Adipose tissue (tissue), 3 donors: ENCODE measurements at regions not wholly inside any gene's neighbourhood (a gene's known extent, or its start where the extent isn't known, plus 50 kb on each side); places are given as distances from the start of the nearest gene placed in this dataset.
"Not testable (repeated sequence)": the region's sequence is repeated elsewhere in the genome, so short reads cannot be mapped to it uniquely, and the experiment has no call there.

Experiments
- H3K27ac ChIP-seq: one replicate; pipeline ENCODE4 v1.5.1; 2013; ENCODE audit warnings: low read depth, low read length
- WGBS, 3 donors: extraction: QIAGEN DNeasy Blood & Tissue Kit; methylation state at CpG; one replicate each; pipeline ENCODE4 v1.1.7; 2013; 5-methylcytosine and 5-hydroxymethylcytosine counted together
- donor health status: healthy with polysubstance abuse.
- donor health status: Bipolar disorder and iron deficiency.
- donor health status: healthy.

DNA sequence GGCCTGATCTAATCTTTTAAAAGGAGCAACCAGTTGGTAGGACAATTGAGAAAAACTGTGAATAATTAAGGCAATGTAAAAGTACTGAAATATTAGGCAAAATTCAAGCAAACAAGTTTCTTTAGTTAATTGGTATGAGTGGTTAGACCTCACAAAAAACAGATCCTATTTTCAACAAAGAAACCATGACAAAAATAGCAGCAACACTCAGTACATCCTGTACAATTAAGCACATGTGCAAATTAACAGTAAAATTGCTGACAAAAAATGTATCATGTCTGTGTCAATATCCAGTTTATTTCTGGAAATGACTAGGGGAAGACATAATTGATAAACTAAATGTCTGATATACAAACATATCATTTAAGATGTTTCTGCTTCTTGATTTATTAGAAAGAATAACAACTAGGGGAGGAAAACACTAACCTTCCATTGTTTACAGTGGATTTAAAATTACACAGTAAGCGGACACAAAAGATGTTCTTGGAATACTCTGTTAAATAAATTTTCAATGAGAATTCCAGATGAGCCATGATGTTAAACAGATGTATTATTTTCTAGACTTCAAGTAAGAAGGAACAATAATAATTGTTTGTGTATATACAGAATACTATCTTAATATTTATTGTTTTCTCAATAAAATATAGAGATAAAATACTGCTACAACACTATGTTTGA, 638.9 kb downstream of the SPRY1 start:
- no peak overlapping the region for H3K27ac ChIP-seq
- 53 to 73% (median 72%) methylated on average over 1 of the region's 1 CpG for WGBS, 3 donors

DNA sequence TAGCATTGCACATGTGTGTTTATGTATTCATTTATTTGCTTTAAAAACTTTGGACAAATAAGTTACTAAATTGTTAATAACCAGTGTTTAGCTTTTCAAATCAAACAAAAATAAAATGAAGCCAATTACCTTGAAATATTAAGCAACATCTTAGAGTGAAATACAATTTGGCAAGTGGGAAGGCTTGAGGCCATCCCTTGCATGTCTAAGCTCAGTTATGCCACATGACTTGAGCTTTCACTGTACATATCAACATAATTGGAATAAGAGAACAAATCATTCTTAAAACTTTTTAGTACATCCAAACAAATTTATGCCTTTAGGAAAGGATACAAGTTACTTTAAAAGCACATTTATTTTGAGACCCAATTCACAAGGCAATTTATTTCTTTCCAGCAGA, 640.6 kb downstream of the SPRY1 start:
- H3K27ac ChIP-seq = no peak overlapping the region

DNA sequence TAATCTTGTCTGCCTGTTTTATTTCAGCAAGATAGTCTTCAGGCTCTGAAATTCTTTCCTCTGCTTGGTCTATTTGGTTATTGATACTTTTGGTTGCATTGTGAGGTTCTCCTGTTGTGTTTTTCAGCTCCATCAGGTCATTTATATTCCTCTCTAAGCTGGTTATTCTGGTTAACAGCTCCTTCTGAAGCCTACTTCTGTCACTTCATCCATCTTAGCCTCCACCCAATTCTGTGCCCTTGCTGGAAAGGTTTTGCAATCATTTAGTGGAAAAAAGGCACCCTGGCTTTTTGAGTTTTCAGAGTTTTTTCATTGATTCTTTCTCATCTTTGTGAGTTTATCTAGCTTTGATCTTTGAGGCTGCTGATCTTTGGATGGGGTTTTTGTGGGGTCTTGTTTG, 647.7 kb downstream of the SPRY1 start:
- no peak overlapping the region for H3K27ac ChIP-seq

DNA sequence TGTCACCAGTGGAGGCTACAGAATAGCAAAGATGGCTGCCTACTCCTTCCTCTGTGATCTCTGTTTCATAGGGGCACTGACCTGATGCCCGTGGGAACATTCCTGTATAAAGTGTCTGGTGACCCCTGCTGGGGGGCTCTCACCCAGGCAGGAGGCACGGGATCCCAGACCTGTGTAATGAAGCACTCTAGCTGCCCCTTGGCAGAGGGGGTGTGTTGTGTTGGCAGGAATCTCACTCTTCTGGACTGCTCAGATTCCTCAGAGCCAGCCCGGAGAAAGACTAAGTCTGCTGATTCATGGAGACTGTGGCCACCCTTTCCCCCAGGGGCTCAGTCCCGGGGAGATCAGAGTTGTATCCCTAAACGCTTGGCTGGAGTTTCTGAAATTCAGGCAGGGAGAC, 648.3 kb downstream of the SPRY1 start:
- 64 to 93% (median 92%) methylated on average over 5 of the region's 5 CpGs for WGBS, 3 donors
- H3K27ac ChIP-seq = no peak overlapping the region

DNA sequence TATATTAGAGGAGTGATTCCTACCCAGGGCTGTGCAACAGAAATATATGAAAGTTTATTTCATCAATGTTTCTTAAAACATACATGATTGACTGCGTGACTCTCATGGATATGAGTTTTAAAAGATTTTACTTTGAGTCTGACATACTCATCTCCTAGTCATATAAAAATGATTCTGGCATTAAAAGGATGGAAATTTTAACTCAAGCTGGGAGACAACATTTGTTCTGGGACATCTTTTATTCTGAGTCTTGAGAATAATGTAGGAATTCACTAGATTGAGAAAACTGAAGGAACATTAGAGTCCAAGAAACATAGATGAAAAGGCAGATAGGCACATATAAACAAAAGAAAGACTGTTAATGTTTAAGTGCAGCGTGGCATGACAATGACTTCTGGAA, 649.6 kb downstream of the SPRY1 start:
- no peak overlapping the region for H3K27ac ChIP-seq
- WGBS, 3 donors = 87 to 92% (median 90%) methylated on average over 2 of the region's 2 CpGs

DNA sequence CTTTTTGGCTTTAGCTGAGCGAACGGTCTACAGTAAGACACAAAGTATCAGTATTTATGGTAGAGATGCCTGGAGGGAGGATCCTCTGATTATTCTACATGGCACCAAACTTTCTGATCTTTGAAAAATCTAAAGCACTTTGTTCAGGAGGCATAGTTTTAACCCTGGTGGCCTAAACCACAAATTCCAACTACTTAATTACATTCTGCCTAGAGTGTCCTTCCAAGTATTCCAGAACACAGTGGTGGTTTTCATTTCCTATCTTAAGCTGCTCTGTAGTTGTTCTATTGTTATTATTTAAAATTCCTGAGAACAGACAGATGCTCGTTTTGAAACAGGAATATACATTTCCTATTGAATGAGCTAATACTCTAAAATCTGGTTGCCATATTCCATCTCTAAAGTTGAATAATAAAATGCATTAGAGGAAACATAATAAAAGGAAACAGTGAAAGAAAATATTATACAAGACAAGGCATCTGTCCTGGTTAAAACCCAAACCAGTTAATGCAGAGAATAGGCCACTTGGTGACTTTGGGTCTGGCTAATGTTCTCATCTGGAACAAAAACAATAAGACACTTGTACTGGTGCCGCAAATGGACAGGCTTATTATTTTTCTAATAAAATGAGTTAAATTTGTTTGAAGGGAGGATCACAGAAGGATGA, 657.4 kb downstream of the SPRY1 start:
- H3K27ac ChIP-seq = no peak overlapping the region
- 81 to 88% (median 88%) methylated on average over 4 of the region's 4 CpGs for WGBS, 3 donors

DNA sequence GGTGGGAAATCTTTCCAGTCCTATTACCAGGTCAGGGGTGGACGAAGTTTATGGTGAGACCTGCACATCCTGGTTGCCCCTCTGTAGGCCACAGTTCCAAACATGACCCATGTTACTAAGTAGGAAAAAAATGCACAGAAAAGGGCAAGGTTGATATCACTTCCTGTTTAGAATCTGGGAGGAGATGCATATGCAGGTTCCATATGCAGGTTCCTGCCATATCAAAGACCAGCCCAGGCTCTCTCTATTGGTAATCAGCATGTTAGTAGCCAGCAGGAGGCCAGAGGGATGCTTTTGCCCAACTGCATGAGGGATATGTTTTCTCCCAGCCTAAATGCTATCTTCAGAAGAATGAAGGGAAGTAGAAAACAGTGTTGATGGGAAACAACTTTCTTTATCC, 657.2 kb downstream of the ANKRD50 start:
- WGBS, 3 donors = 71 to 100% (median 93%) methylated on average over 1 of the region's 1 CpG
- H3K27ac ChIP-seq = no peak overlapping the region

DNA sequence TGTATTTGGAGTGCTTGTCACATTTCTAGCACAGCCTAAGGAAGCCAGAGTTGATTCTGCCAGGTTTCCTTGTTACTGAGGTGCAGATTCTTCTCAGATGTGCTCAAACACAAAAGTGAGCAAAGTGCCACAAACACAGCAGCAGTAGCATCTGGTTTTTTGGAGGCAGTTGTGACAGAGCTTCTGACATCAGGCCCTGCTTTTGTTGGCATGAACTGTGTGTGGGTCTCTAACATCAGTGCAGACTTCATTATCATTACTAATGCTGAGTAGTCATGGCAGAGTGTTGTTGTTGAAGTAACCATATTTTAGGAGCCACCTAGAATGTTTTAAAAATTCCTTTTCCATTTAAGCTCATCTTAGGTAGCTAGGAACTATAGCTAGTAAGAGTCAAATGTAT, 656.6 kb downstream of the ANKRD50 start:
- H3K27ac ChIP-seq = no peak overlapping the region

DNA sequence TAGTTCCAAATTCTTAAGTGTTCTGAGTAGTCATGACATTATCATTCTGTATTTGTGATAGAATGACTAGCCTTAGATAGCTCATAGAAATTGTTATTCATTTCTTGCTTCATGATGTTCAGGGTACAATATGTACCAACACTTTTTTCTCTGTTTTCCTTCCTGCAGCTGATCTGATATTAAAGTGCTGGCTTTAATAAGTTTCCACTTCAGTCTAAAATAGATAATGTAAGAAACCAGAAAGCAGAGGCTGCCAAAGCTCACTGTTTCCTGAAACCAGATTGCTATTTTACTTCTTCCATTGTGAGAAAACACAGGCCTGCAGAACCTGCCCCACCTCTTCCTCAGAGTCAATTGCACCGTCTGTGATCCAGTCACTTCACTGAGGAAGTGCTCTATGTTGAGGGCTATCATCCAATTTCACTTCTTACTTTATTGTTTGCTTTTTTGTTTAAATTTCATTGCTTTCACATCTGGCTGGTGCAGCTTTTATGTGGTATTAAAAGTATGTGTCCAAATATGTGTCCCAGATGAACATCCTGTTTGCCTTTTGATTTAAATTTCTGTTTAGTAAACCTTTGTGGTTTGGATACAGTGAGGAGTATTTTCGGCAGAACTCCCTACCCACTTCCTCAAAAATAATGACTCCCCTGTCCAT, 652.1 kb downstream of the ANKRD50 start:
- H3K27ac ChIP-seq = no peak overlapping the region
- WGBS, 3 donors = 2 to 33% (median 4%) methylated on average over 2 of the region's 2 CpGs

DNA sequence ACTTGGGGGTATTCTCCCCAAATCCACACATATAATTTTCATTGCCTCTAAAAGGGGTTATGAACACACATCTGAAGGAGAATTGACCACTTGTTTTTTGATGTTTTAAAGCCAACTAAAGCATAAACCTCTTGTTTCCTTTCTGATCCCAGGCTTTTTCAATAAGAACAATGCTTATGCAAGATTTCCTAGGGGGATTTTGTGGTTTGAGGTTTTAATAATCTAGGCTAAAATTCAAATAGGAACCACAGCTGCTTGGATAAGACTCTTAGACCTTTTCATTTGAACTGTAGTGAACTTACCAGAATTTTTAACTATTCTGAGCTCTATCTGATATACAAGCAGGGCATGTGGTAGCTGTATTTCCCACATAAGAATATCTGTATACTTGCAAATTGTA, 651.1 kb downstream of the ANKRD50 start:
- H3K27ac ChIP-seq = no peak overlapping the region

DNA sequence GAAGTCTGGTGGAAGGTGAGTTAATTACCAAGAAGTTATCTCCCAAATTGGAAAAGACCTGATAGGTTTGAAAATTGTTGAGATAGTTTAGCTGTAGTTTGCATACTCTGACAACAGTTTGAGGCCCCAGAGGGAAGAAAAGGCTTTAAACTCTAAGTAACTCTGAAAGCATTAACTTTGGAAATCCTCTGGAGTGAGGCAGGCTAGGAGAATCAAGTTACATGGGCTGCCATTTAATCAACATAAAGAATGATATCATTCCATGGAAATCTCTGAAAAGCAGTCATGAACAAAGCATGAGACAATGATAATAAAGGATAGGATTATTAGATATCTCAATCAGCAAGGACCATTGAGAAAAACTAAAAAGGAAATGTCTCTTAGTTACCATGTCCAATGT, 647.1 kb downstream of the ANKRD50 start:
- H3K27ac ChIP-seq = no peak overlapping the region

DNA sequence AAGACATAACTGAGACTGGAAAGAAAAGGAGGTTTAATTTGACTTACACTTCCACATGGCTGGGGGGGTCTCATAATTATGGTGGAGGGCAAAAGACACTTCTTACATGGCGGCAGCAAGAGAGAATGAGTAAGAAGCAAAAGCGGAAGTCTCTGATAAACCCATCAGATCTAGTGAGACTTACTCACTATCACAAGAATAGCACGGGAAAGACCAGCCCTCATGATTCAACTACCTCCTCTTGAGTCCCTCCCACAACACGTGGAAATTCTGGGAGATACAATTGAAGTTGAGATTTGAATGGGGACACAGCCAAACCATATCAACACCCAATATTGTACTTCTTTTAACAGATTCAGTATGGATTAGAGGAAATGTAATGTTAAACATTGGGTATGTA, 646.6 kb downstream of the ANKRD50 start:
- no peak overlapping the region for H3K27ac ChIP-seq
- 84 to 94% (median 93%) methylated on average over 4 of the region's 4 CpGs for WGBS, 3 donors

DNA sequence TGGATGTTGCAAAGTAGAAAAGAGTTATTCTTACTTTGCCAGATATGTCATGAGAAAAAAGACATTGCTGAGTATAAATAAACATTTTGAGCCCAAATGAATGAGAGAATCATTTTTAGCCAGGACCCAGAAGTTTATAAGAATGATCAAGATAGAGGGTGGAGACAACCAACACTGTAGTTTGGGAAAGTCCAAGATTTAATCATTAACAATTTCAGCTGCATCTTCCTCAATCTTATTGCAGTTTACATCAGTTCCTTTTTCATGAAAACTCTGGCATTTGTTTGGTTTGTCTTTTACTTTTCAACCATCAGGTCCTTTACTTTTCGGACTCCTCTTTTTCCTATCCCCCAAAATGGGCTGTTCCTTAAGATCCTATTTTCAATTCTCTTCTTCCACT, 645.9 kb downstream of the ANKRD50 start:
- H3K27ac ChIP-seq = no peak overlapping the region
- 79 to 93% (median 87%) methylated on average over 1 of the region's 1 CpG for WGBS, 3 donors

DNA sequence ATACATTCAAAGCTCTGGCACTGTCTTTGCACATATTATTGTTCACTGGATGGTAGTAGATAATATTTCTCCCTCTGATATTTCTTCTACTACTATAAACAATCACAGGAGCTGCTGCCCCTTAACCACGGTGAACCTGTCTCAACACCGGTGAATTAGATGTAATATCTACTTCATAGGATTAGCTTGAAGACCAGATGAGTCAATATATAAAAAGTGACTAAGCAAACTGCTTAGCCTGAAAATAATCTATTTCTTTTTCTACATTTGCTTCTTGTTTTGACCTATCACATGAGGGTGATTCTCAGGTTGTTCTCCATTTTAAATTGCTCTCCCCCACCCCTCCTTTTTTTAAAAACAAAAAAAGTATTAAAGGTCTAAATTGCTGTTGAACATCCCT, 645.5 kb downstream of the ANKRD50 start:
- 88 to 97% (median 90%) methylated on average over 2 of the region's 2 CpGs for WGBS, 3 donors
- H3K27ac ChIP-seq = no peak overlapping the region

DNA sequence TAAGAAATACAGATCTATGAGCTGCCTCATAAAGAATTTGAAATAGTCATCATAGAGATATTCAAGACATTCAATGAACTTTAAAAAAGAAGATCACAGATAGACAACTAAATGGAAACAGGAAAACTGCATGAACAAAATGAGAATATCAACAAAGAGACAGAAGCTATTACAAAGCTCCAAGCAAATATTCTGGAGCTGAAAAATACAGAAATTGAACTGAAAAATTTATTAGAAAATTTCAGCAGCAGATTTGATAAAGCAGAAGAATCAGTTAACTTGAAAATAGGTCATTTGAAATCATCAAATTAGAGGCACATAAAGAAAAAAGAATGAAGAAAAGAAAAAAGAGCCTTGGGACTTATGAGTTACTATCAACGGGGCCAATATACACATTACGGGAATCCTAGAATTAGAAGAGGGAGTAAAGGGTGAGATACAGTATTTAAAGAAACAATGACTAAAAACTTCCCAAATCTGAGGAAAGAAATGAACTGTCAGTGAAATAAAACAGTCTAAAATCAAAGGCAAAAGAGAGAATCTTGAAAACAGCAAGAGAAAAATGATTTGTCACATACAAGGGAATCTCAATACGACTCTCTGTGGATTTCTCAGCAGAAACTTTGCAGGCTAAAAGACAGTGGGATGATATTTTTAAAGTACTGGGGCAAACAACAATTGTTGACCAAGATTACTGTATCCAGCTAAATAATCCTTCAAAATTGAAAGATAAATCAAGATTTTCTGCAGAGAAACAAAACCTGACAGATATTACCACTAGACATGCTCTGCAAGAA, 641.6 kb downstream of the ANKRD50 start:
- WGBS, 3 donors = 81 to 96% (median 88%) methylated on average over 3 of the region's 3 CpGs
- H3K27ac ChIP-seq = no peak overlapping the region

DNA sequence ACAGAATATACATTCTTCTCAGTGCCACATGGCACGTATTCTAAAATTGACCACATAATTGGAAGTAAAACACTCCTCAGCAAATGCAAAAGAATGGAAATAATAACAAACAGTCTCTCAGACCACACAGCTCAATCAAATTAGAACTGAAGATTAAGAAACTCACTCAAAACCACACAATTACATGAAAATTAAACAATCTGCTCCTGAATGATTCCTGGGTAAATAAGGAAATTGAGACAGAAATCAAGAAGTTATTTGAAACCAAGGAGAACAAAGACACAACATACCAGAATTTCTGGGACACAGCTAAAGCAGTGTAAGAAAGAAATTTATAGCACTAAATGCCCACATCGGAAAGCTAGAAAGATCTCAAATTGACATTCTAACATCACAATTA, 637.3 kb downstream of the ANKRD50 start:
- H3K27ac ChIP-seq = not testable (repeated sequence)

DNA sequence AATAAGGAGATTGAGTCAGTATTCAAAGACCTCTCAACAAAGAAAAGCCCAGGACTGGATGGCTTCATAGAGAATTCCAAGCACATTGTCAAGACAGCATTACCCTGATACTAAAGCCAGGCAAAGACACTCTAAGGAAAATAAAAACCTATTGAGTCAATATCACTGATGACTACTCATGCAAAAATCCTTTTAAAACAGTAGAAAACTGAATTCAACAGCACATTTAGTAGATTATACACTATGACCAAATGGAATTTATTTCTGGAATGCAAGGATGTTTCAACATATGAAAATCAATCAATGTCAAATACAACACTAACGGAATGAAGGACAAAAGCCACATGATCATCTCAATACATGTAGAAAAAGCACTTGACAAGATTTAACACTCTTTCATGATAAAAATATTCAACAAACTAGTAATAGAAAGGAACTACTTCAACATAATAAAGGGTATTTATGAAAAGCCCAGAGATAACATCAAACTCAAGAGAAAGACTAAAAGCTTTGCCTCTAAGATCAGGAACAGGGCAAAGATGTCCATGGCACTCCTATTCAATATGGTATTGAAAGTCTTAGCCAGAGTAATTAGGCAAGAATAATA, 633.3 kb downstream of the ANKRD50 start:
- no peak overlapping the region for H3K27ac ChIP-seq
- WGBS, 3 donors = 51 to 65% (median 61%) methylated on average over 1 of the region's 1 CpG

More for the DNA sequence above, 637.3 kb downstream of the ANKRD50 start:
- 62 to 91% (median 78%) methylated on average over 2 of the region's 2 CpGs for WGBS, 3 donors

DNA sequence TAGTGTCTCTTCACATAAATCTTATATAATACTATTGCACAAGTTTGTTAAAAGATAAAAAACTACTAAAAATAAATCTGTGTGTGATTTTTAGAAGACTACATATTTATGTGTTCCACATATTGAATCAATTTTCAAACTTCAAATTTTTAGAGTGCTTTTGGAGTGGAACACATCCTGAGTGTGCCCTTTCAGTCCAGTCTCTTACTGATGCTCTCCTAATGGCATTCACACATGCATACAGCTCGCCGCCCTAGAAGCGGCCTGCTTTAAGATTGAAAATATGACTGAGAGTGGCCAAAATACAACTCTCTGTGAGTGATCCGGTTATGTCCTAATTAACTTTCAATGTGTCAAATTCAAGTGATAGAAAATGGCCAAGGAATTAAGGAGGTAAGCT, 628.8 kb downstream of the ANKRD50 start:
- H3K27ac ChIP-seq = no peak overlapping the region
- 44 to 52% (median 52%) methylated on average over 4 of the region's 4 CpGs for WGBS, 3 donors

DNA sequence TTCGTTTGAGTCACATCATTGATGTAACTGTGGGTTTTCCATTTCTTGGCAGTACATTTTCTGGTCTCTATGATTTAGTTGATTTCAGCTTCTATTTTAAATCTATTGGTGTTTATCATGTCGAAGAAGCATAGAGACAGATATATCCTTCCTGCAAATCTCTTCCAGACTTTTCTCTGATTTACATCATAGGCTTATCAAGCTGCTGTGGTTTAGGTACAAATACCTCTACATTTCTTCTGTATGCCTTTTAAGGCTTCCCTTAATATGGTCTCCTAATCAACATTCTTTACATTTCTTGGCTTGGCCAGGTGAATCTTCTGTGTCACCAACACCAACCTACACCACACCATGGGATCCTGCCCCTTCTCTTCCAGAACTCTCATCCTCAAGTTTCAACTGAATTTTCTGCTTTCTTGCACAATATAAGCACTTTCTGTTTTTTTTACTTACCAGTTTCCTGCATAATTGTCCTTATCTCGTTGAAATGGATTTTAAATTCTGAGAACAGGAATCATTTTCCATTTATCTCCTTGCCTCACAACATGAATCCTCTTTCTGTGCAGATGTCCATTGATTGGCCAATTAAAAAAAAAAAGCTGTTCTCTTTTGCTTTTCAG, 626.9 kb downstream of the ANKRD50 start:
- H3K27ac ChIP-seq = no peak overlapping the region
- WGBS, 3 donors = 50 to 61% (median 51%) methylated on average over 3 of the region's 3 CpGs
